ENCODE measurements at regions not wholly inside any gene's neighbourhood (a gene's known extent, or its start where the extent isn't known, plus 50 kb on each side); places are given as distances from the start of the nearest gene placed in this dataset.
"Not testable (repeated sequence)": the region's sequence is repeated elsewhere in the genome, so short reads cannot be mapped to it uniquely, and the experiment has no call there.

- no peak for DNase-seq (ENCODE audit: low read depth)
These were observed 149.2 kb upstream of the VSTM2A start for GRCh38 chr7:54392935-54393334.

GRCh38 chr7:54394834-54395233 lies 147.3 kb upstream of the VSTM2A start:
- no peak for DNase-seq (ENCODE audit: low read depth)

DNA sequence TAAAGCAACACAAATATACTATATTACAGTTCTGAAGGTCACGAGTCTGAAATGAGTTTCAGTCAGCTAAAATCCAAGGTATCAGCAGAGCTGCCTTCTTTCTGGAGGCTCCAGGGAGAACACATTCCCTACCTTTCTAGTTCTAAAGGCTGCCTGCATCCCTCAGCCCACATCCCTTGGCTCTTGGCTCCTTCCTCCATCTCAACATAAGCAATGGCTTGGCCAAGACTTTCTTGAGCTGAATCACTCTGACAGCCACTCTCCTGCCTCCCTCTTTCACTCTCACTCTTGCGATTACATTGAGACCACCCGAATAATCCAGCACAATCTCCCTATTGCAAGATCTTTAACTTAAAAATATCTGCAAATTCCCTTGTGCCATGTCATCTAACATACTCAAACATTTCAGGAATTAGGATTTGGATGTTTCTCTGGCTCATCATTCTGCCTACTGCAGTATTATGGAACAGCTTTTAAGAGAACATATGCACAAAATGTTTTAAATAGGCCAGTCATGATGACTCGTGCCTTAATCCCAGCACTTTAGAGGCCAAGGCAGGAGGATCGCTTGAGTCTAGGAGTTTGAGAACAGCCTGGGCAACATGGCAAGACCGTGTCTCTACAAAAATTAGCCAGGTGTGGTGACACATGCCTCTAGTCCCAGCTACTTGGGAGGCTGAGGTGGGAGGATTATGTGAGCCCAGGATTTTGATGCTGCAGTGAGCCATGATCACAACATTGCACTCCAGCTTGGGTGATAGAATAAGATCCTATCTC lies 144.2 kb upstream of the VSTM2A start:
- no peak for DNase-seq (ENCODE audit: low read depth)

- no peak for DNase-seq (ENCODE audit: low read depth)
These were observed 143.3 kb upstream of the VSTM2A start for GRCh38 chr7:54398863-54399262.

- DNase-seq (ENCODE audit: low read depth) = no peak
These were observed 132.3 kb upstream of the VSTM2A start for GRCh38 chr7:54409917-54410316.

- no peak for DNase-seq (ENCODE audit: low read depth)
These were observed 125.5 kb upstream of the VSTM2A start for GRCh38 chr7:54416678-54417077.

- DNase-seq (ENCODE audit: low read depth) = no peak
These were observed 123.0 kb upstream of the VSTM2A start for GRCh38 chr7:54419209-54419608.

GRCh38 chr7:54426406-54426805 lies 115.8 kb upstream of the VSTM2A start:
- no peak for DNase-seq (ENCODE audit: low read depth)

DNA sequence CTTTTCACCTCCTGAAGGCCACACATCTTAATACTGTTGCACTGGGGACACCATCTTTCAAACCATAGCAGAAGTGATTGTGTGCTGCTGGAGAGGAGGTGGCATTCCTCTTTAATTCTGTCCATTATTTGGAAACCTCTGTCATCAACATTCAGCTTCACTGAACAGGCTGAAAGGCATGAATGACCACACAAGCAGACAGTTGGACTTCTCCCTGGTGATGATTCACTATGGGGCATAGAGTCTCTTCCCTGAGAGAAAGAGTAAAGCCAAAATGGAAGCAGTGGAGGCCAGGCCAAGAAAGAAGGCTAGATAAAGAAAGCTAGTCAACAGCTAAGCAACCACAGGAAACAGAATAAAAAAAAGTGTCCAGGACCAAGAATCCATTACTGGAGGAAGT lies 113.1 kb upstream of the VSTM2A start:
- no peak for DNase-seq (ENCODE audit: low read depth)

GRCh38 chr7:54439391-54439790 lies 102.8 kb upstream of the VSTM2A start:
- no peak for DNase-seq (ENCODE audit: low read depth)

DNA sequence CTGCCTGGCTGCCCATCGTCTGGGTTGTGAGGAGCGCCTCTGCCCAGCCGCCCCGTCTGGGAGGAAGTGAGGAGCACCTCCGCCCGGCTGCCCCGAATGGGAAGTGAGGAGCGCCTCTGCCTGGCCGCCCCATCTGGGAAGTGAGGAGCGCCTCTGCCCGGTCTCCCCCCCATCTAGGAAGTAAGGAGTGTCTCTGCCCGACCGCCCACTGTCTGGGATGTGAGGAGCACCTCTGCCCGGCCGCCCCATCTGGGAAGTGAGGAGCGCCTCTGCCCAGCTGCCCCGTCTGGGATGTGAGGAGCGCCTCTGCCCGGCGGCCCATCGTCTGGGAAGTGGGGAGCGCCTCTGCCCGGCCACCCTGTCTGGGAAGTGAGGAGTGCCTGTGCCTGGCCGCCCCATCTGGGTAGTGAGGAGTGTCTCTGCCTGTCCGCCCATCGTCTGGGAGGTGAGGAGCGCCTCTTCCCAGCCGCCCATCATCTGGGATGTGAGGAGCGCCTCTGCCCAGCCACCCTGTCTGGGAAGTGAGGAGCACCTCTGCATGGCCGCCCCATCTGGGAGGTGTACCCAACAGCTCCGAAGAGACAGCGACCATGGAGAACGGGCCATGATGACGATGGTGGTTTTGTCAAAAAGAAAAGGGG lies 98.0 kb upstream of the VSTM2A start:
- DNase-seq (ENCODE audit: low read depth) = not testable (repeated sequence)

- not testable (repeated sequence) for DNase-seq (ENCODE audit: low read depth)
These were observed 89.0 kb upstream of the VSTM2A start for GRCh38 chr7:54453168-54453567.

GRCh38 chr7:54454700-54455099 lies 87.5 kb upstream of the VSTM2A start:
- not testable (repeated sequence) for DNase-seq (ENCODE audit: low read depth)

- DNase-seq (ENCODE audit: low read depth) = no peak
These were observed 77.1 kb upstream of the VSTM2A start for GRCh38 chr7:54465095-54465494.

- DNase-seq (ENCODE audit: low read depth) = no peak
These were observed 72.4 kb upstream of the VSTM2A start for GRCh38 chr7:54469740-54470139.

DNA sequence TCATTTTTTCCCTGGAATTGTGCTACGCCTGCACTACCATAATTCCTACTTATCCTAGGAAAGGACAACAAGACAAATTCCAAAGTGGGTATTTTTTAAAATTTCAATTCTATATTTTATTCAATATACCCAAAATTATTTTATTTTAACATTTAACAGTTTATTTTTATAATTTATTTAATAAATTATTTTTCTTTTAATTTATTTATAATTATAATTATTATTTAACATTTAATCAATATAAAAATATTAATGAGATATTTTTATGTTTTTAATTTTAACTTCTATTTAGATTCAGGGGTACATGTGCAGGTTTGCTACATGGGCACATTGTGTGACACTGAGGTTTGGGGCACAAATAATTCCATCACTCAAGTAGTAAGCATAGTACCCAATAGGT lies 65.6 kb upstream of the VSTM2A start:
- DNase-seq (ENCODE audit: low read depth) = no peak

GRCh38 chr7:54477083-54477482 lies 65.1 kb upstream of the VSTM2A start:
- DNase-seq (ENCODE audit: low read depth) = no peak

DNA sequence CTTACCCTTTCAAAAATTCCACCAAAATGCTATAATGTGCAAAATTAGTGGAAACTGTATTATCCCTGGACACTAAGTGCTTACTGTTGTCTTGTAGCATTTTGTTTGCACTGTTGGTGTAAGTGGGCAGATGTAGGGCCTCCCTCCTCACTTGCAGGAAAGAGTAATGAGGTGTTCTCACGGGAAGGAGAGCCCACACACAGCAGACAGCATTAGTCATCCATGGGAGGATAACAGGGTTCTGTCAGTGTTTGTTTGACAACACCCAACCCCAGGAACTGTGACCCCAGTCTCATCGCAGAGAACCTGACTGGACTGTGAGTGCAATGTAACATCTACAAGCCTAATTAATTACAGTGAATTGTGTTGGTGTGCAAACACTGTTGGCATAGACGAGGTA lies 58.7 kb upstream of the VSTM2A start:
- no peak for DNase-seq (ENCODE audit: low read depth)

DNA sequence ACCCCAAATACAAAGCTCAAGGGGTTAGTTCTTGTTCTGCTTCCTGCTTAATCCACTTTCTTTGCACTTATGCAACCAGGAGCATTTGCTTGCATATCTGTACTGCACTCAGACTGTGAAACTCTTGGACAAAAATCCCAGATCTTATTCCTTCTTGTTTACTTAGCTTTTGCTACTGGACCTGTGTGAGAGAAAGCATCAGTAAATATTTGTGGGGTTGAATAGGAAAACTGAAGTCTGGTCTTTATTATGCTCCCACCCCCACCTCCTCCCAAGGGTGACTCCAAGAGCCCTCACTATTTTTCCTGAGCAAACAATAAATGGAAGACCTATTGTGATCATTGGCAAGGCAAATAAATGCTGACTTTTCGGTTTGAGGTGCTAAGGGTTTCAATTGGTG lies 57.1 kb upstream of the VSTM2A start:
- no peak for DNase-seq (ENCODE audit: low read depth)
